ENCODE measurements at regions not wholly inside any gene's neighbourhood (a gene's known extent, or its start where the extent isn't known, plus 50 kb on each side); places are given as distances from the start of the nearest gene placed in this dataset.

GRCh38 chr9:126204708-126205225 lies 121.9 kb upstream of the MVB12B start:
- Histone ChIP-seq H3K79me2 (ENCODE audit: control insufficient read depth, insufficient read depth, low read length) (no peaks in the 10 kb centered on the region), H3K4me2 (ENCODE audit: insufficient read depth, low read length) (no peak overlapping the region), H3K9ac (replicated peaks; ENCODE audit: extremely low read depth, insufficient read depth, low read length) (no peak overlapping the region), H3K9me1 (replicated peaks; ENCODE audit: control insufficient read depth, extremely low read depth, insufficient read depth, low read length) (no peaks in the 10 kb centered on the region), H3K9me3 (replicated peaks; ENCODE audit: control insufficient read depth, insufficient read depth, low read length) (no peaks in the 10 kb centered on the region), H3K4me1 (ENCODE audit: control insufficient read depth, extremely low read depth, insufficient read depth, low read length) (no peaks in the 10 kb centered on the region), H3K27me3 (ENCODE audit: control insufficient read depth in 2 of 2, insufficient read depth in 2 of 2, low read length in 2 of 2) (peaks cover 2 to 14% of the 10 kb centered on the region in 2 experiments), H2AFZ (ENCODE audit: low read depth, low read length) (no peak overlapping the region), H3K4me3 (replicated peaks in 1 of 3; ENCODE audit: insufficient read depth in 1 of 3, low read depth in 1 of 3, low read length in 3 of 3) (no peak overlapping the region), H4K20me1 (replicated peaks; ENCODE audit: control insufficient read depth, extremely low read depth, insufficient read depth, low read length) (no peaks in the 10 kb centered on the region), H3K27ac (ENCODE audit: insufficient read depth, low read depth, low read length) (no peak overlapping the region), H3K36me3 (ENCODE audit: control insufficient read depth in 2 of 2, extremely low read depth in 1 of 2, insufficient read depth in 2 of 2, low read length in 2 of 2) (no peaks in the 10 kb centered on the region)
- CTCF ChIA-PET = no interaction called here
- BruUV-seq (replicated peaks) = no TSS peak
- FAIRE-seq = no peak
- POLR2A ChIA-PET = no interaction called here
- intact Hi-C loops (cut with micrococcal nuclease) = no loop called here
- dilution Hi-C loops (cut with MboI; ENCODE audit: extremely low pct_ligation_motif_present, low sequenced_read_pairs) = no loop called here
- DNase-seq (ENCODE audit: low read depth, low spot score) = no peak
- TF ChIP-seq JUN (IDR thresholded peaks at IDR 0.05; ENCODE audit: borderline replicate concordance, insufficient read depth, insufficient read length, low read depth) (no peak), POLR2A (IDR thresholded peaks at IDR 0.05; ENCODE audit: low read depth, low read length) (no peak), FOS (IDR thresholded peaks at IDR 0.05; ENCODE audit: borderline replicate concordance, insufficient read depth, low read length) (no peak), GATA2 (IDR thresholded peaks at IDR 0.05; ENCODE audit: insufficient read depth, insufficient read length, low read depth, low read length) (no peak)

GRCh38 chr9:126205265-126205664 lies 121.4 kb upstream of the MVB12B start:
- DNase-seq (ENCODE audit: low read depth, low spot score) = no peak
- no peaks in the 10 kb centered on the region for H3K4me1 ChIP-seq (ENCODE audit: control insufficient read depth, extremely low read depth, insufficient read depth, low read length)
- H3K27ac ChIP-seq (ENCODE audit: insufficient read depth, low read depth, low read length) = no peak overlapping the region
- no peaks in the 10 kb centered on the region for H4K20me1 ChIP-seq (replicated peaks; ENCODE audit: control insufficient read depth, extremely low read depth, insufficient read depth, low read length)
- TF ChIP-seq MAX (IDR thresholded peaks at IDR 0.05; ENCODE audit: insufficient read depth, insufficient read length) = no peak
- TF ChIP-seq MYC (IDR thresholded peaks at IDR 0.05; ENCODE audit: low read depth, low read length) = no peak
- no peak for TF ChIP-seq POLR2A (IDR thresholded peaks at IDR 0.05; ENCODE audit: low read depth, low read length)
- no peak for TF ChIP-seq FOS (IDR thresholded peaks at IDR 0.05; ENCODE audit: borderline replicate concordance, insufficient read depth, low read length)
- no peak for TF ChIP-seq POLR2AphosphoS5 (IDR thresholded peaks at IDR 0.05; ENCODE audit: insufficient read depth, low read depth, low read length)
- no peak for TF ChIP-seq GATA2 (IDR thresholded peaks at IDR 0.05; ENCODE audit: insufficient read depth, insufficient read length, low read depth, low read length)
- no peak for TF ChIP-seq CTCF (IDR thresholded peaks at IDR 0.05; ENCODE audit: extremely low read depth in 1 of 2, insufficient read depth in 1 of 2, low read depth in 1 of 2, low read length in 2 of 2)
- no peak for TF ChIP-seq JUN (IDR thresholded peaks at IDR 0.05; ENCODE audit: borderline replicate concordance, insufficient read depth, insufficient read length, low read depth)
- TF ChIP-seq EZH2 (IDR thresholded peaks at IDR 0.05; ENCODE audit: borderline replicate concordance, low read depth, low read length, severe bottlenecking) = no peak
- H3K9me3 ChIP-seq (replicated peaks; ENCODE audit: control insufficient read depth, insufficient read depth, low read length) = no peaks in the 10 kb centered on the region
- dilution Hi-C loops (cut with MboI; ENCODE audit: extremely low pct_ligation_motif_present, low sequenced_read_pairs) = no loop called here
- ChIA-PET CTCF (no interaction called here), POLR2A (no interaction called here)
- H3K4me3 ChIP-seq (replicated peaks in 1 of 3; ENCODE audit: insufficient read depth in 1 of 3, low read depth in 1 of 3, low read length in 3 of 3) = no peak overlapping the region
- no peaks in the 10 kb centered on the region for H3K36me3 ChIP-seq (ENCODE audit: control insufficient read depth in 2 of 2, extremely low read depth in 1 of 2, insufficient read depth in 2 of 2, low read length in 2 of 2)
- H3K4me2 ChIP-seq (ENCODE audit: insufficient read depth, low read length) = no peak overlapping the region
- no peak overlapping the region for H3K9ac ChIP-seq (replicated peaks; ENCODE audit: extremely low read depth, insufficient read depth, low read length)
- no peak overlapping the region for H2AFZ ChIP-seq (ENCODE audit: low read depth, low read length)
- H3K79me2 ChIP-seq (ENCODE audit: control insufficient read depth, insufficient read depth, low read length) = no peaks in the 10 kb centered on the region
- intact Hi-C loops (cut with micrococcal nuclease) = no loop called here
- H3K27me3 ChIP-seq (ENCODE audit: control insufficient read depth in 2 of 2, insufficient read depth in 2 of 2, low read length in 2 of 2) = peaks cover 2 to 11% of the 10 kb centered on the region in 2 experiments
- no TSS peak for BruUV-seq (replicated peaks)
- FAIRE-seq = no peak
- H3K9me1 ChIP-seq (replicated peaks; ENCODE audit: control insufficient read depth, extremely low read depth, insufficient read depth, low read length) = no peaks in the 10 kb centered on the region

All from endothelial cell of umbilical vein (primary cell).